GM12878 (cell line): ENCODE measurements at regions not wholly inside any gene's neighbourhood (a gene's known extent, or its start where the extent isn't known, plus 50 kb on each side); places are given as distances from the start of the nearest gene placed in this dataset.

Experiments used
- ATF7 ChIP-seq: fragments of 450-650 bp; IDR thresholded peaks from 2 replicates; pipeline ENCODE4 v1.6.1; 2016; ENCODE audit warnings: low read depth, mild to moderate bottlenecking
- BCL11A ChIP-seq: IDR thresholded peaks from 2 replicates; pipeline ENCODE4 v1.6.1; 2011; ENCODE audit warnings: low read depth, low read length
- CEBPZ ChIP-seq: fragments of 150-350 bp; IDR thresholded peaks from 2 replicates; pipeline ENCODE4 v1.6.1; 2016; ENCODE audit warnings: low read depth, low read length
- FOXM1 ChIP-seq: IDR thresholded peaks from 2 replicates; pipeline ENCODE4 v1.6.1; 2012; ENCODE audit warnings: low read depth, mild to moderate bottlenecking, inconsistent platforms, low read length, moderate library complexity
- POLR2A ChIP-seq: IDR thresholded peaks from 2 replicates; pipeline ENCODE4 v1.6.1; 2011; ENCODE audit warnings: low read depth, mild to moderate bottlenecking, low read length

GRCh38 chr15:26224266-26224665 is 361.1 kb upstream of the ATP10A start:
- no peak for TF ChIP-seq FOXM1
- TF ChIP-seq POLR2A = no peak
- TF ChIP-seq ATF7 = no peak
- TF ChIP-seq CEBPZ = no peak
- no peak for TF ChIP-seq BCL11A
